Keratinocyte (primary cell): ENCODE measurements at regions not wholly inside any gene's neighbourhood (a gene's known extent, or its start where the extent isn't known, plus 50 kb on each side); places are given as distances from the start of the nearest gene placed in this dataset.

ENCODE experiments used
- DNase-seq: peaks from one replicate; pipeline ENCODE4 v3.0.0-alpha.2; 2011; ENCODE audit warnings: low read depth, missing footprints, low spot score
- FAIRE-seq: peaks from 2 replicates; lab custom pipeline; 2011; peaks lifted over from hg19 to GRCh38; lab: Jason Lieb, UNC
- H2AFZ ChIP-seq: 2 replicates; pipeline ENCODE4 v1.6.0; 2012; ENCODE audit warnings: low read length, control low read depth, inconsistent platforms; ENCODE audit not compliant: control insufficient read depth
- H3K27ac ChIP-seq: 2 replicates; pipeline ENCODE4 v1.5.1; 2011; ENCODE audit warnings: low read length; ENCODE audit not compliant: control insufficient read depth, insufficient read depth
- H3K27me3 ChIP-seq: 3 replicates; pipeline ENCODE4 v1.6.0; 2011; ENCODE audit warnings: low read length; ENCODE audit not compliant: control insufficient read depth, insufficient read depth; ENCODE audit errors: extremely low read depth
- H3K36me3 ChIP-seq, 2 experiments: 2 replicates in 1 of 2; 3 replicates in 1 of 2; pipeline ENCODE4 v1.5.1; 2011; ENCODE audit warnings: low read length in 2 of 2, mild to moderate bottlenecking in 1 of 2; ENCODE audit not compliant: control insufficient read depth in 2 of 2, insufficient read depth in 2 of 2; ENCODE audit errors: extremely low read depth in 1 of 2
- H3K4me1 ChIP-seq: 3 replicates; pipeline ENCODE4 v1.5.1; 2011; ENCODE audit warnings: low read length; ENCODE audit not compliant: control insufficient read depth, insufficient read depth; ENCODE audit errors: extremely low read depth
- H3K4me2 ChIP-seq: 3 replicates; pipeline ENCODE4 v1.6.0; 2011; ENCODE audit warnings: low read depth, low read length; ENCODE audit not compliant: control insufficient read depth, insufficient read depth; ENCODE audit errors: extremely low read depth
- H3K4me3 ChIP-seq, 3 experiments: fragments of 200-600 bp in 1 of 3; sonication (generic) in 1 of 3; 2 replicates in 2 of 3; 3 replicates in 1 of 3; pipeline ENCODE4 v1.5.1; 2011 to 2016; ENCODE audit warnings: low read length in 3 of 3, mild to moderate bottlenecking in 3 of 3, control low read depth in 2 of 3, inconsistent platforms in 1 of 3, low read depth in 1 of 3, mixed read lengths in 1 of 3, mixed run types in 1 of 3, moderate library complexity in 1 of 3; ENCODE audit not compliant: control insufficient read depth in 2 of 3, insufficient read depth in 2 of 3; ENCODE audit errors: extremely low read depth in 1 of 3
- H3K79me2 ChIP-seq: 2 replicates; pipeline ENCODE4 v1.6.0; 2012; ENCODE audit warnings: low read length; ENCODE audit not compliant: control insufficient read depth, insufficient read depth
- H3K9ac ChIP-seq: 3 replicates; pipeline ENCODE4 v1.6.0; 2011; ENCODE audit warnings: low read length; ENCODE audit not compliant: control insufficient read depth, insufficient read depth; ENCODE audit errors: extremely low read depth
- H3K9me1 ChIP-seq: 3 replicates; pipeline ENCODE4 v1.6.0; 2011; ENCODE audit warnings: low read length; ENCODE audit not compliant: control insufficient read depth, insufficient read depth; ENCODE audit errors: extremely low read depth
- H3K9me3 ChIP-seq: 2 replicates; pipeline ENCODE4 v1.5.1; 2012; ENCODE audit warnings: low read depth, low read length; ENCODE audit not compliant: control insufficient read depth
- H4K20me1 ChIP-seq: 3 replicates; pipeline ENCODE4 v1.6.0; 2011; ENCODE audit warnings: low read length; ENCODE audit not compliant: control insufficient read depth, insufficient read depth; ENCODE audit errors: extremely low read depth
- CTCF ChIP-seq, 3 experiments: IDR thresholded peaks in 1 of 3; conservative IDR thresholded peaks in 1 of 3; optimal IDR thresholded peaks in 1 of 3; 2 replicates in 2 of 3; 3 replicates in 1 of 3; pipeline versions ENCODE3 to v1.5.1; 2011; ENCODE audit warnings: low read length in 3 of 3, mild to moderate bottlenecking in 3 of 3, moderate library complexity in 2 of 3, control low read depth in 1 of 3, inconsistent platforms in 1 of 3; ENCODE audit not compliant: insufficient read depth in 2 of 3; ENCODE audit errors: extremely low read depth in 1 of 3
- EZH2 ChIP-seq: IDR thresholded peaks from one replicate; pipeline ENCODE4 v1.6.1; 2012; ENCODE audit warnings: inconsistent platforms, mild to moderate bottlenecking, low read length, moderate library complexity
- dilution Hi-C: fragments of 300-500 bp; cut with MboI; formaldehyde crosslinking; loops from one replicate; pipeline ENCODE4 v1.7.0; 2020; ENCODE audit warnings: low sequenced_read_pairs; ENCODE audit not compliant: extremely low pct_ligation_motif_present

- Histone ChIP-seq H3K4me1 (peaks cover 9% of the 10 kb centered on the region), H3K79me2 (no peaks in the 10 kb centered on the region), H3K9ac (no peak overlapping the region), H3K27ac (no peak overlapping the region), H3K9me1 (no peaks in the 10 kb centered on the region), H3K36me3 (no peaks in the 10 kb centered on the region), H3K9me3 (no peaks in the 10 kb centered on the region), H3K4me2 (no peak overlapping the region), H3K4me3 (no peak overlapping the region), H3K27me3 (no peaks in the 10 kb centered on the region), H4K20me1 (no peaks in the 10 kb centered on the region), H2AFZ (peak overlapping the region; percentile 49)
- TF ChIP-seq EZH2 (no peak), CTCF (optimal IDR thresholded peaks at IDR 0.05 in 1 of 3, IDR thresholded peaks at IDR 0.05 in 1 of 3, conservative IDR thresholded peaks at IDR 0.05 in 1 of 3; ENCODE audit: extremely low read depth in 1 of 3, insufficient read depth in 2 of 3, low read length in 3 of 3) (no peak)
- DNase-seq (peak; percentile 26), FAIRE-seq (no peak)
- dilution Hi-C loops: no loop called here
These were observed 151.0 kb downstream of the TMEM17 start for GRCh38 chr2:62354771-62355561.

- Histone ChIP-seq H3K9me1 (no peaks in the 10 kb centered on the region), H3K9ac (no peak overlapping the region), H3K9me3 (no peaks in the 10 kb centered on the region), H2AFZ (no peak overlapping the region), H3K27me3 (no peaks in the 10 kb centered on the region), H3K36me3 (no peaks in the 10 kb centered on the region), H4K20me1 (no peaks in the 10 kb centered on the region), H3K4me3 (no peak overlapping the region), H3K79me2 (no peaks in the 10 kb centered on the region), H3K27ac (no peak overlapping the region), H3K4me1 (peaks cover 9% of the 10 kb centered on the region), H3K4me2 (no peak overlapping the region)
- TF ChIP-seq EZH2 (no peak), CTCF (optimal IDR thresholded peaks at IDR 0.05 in 1 of 3, IDR thresholded peaks at IDR 0.05 in 1 of 3, conservative IDR thresholded peaks at IDR 0.05 in 1 of 3; ENCODE audit: extremely low read depth in 1 of 3, insufficient read depth in 2 of 3, low read length in 3 of 3) (no peak)
- FAIRE-seq: no peak
- dilution Hi-C loops: no loop called here
- DNase-seq: no peak
These were observed 154.0 kb downstream of the TMEM17 start for GRCh38 chr2:62352031-62352430.
